OCI-LY1 (cell line): ENCODE measurements at regions not wholly inside any gene's neighbourhood (a gene's known extent, or its start where the extent isn't known, plus 50 kb on each side); places are given as distances from the start of the nearest gene placed in this dataset.

Source experiments
- H2AFZ ChIP-seq: fragments of 200-600 bp; sonication (generic), shearing (Covaris generic); 2 replicates; pipeline ENCODE4 v1.6.0; 2014; ENCODE audit warnings: antibody characterized with exemption, mild to moderate bottlenecking, low read length
- H3F3A ChIP-seq: fragments of 200-600 bp; sonication (generic), shearing (Covaris generic); 2 replicates; pipeline ENCODE4 v1.6.0; 2014; ENCODE audit warnings: mild to moderate bottlenecking, antibody characterized with exemption, low read length, moderate library complexity; ENCODE audit not compliant: insufficient read depth
- H3K27ac ChIP-seq: fragments of 200-600 bp; sonication (generic); 2 replicates; pipeline ENCODE4 v1.5.1; 2014; ENCODE audit warnings: low read length, mixed run types, mild to moderate bottlenecking, low read depth; ENCODE audit not compliant: poor library complexity, severe bottlenecking
- H3K27me3 ChIP-seq: fragments of 200-600 bp; sonication (generic); 2 replicates; pipeline ENCODE4 v1.6.0; 2014; ENCODE audit warnings: antibody characterized with exemption, mild to moderate bottlenecking, low read length, moderate library complexity; ENCODE audit not compliant: insufficient read depth
- H3K36me3 ChIP-seq: fragments of 200-600 bp; sonication (generic); 2 replicates; pipeline ENCODE4 v1.6.1; 2014; ENCODE audit warnings: mild to moderate bottlenecking, antibody characterized with exemption, low read length, moderate library complexity, mixed read lengths; ENCODE audit not compliant: insufficient read depth
- H3K4me1 ChIP-seq: fragments of 200-600 bp; sonication (generic); 2 replicates; pipeline ENCODE4 v1.5.1; 2014; ENCODE audit warnings: mild to moderate bottlenecking, low read length, moderate library complexity; ENCODE audit not compliant: insufficient read depth, severe bottlenecking
- H3K4me2 ChIP-seq: fragments of 200-600 bp; sonication (generic), shearing (Covaris generic); 2 replicates; pipeline ENCODE4 v1.6.1; 2014; ENCODE audit warnings: low read length
- H3K4me3 ChIP-seq: fragments of 200-600 bp; sonication (generic); 2 replicates; pipeline ENCODE4 v1.5.1; 2014; ENCODE audit warnings: low read length, low read depth, mild to moderate bottlenecking, mixed read lengths; ENCODE audit not compliant: poor library complexity, severe bottlenecking
- H3K79me2 ChIP-seq: fragments of 200-600 bp; shearing (Covaris generic); 2 replicates; pipeline ENCODE4 v1.6.1; 2016; ENCODE audit warnings: mixed run types, low read length, mixed read lengths; ENCODE audit not compliant: insufficient read depth
- H3K9ac ChIP-seq: fragments of 200-600 bp; sonication (generic), shearing (Covaris generic); 2 replicates; pipeline ENCODE4 v1.6.1; 2014; ENCODE audit warnings: mild to moderate bottlenecking, low read length, mixed read lengths
- H3K9me2 ChIP-seq: fragments of 200-600 bp; sonication (generic), shearing (Covaris generic); 2 replicates; pipeline ENCODE4 v1.6.1; 2014; ENCODE audit warnings: low read depth, mild to moderate bottlenecking, low read length, mixed read lengths
- H3K9me3 ChIP-seq: fragments of 200-600 bp; shearing (Covaris generic); 2 replicates; pipeline ENCODE4 v1.6.1; 2014; ENCODE audit warnings: low read length, mixed read lengths
- H4K20me1 ChIP-seq: fragments of 200-600 bp; sonication (generic), shearing (Covaris generic); 2 replicates; pipeline ENCODE4 v1.6.0; 2016; ENCODE audit warnings: mild to moderate bottlenecking, low read length; ENCODE audit not compliant: insufficient read depth
- CTCF ChIP-seq: fragments of 200-600 bp; sonication (generic), shearing (Covaris generic); IDR thresholded peaks from 2 replicates; pipeline ENCODE4 v1.5.1; 2017; ENCODE audit warnings: mild to moderate bottlenecking, antibody characterized with exemption, low read length, moderate library complexity, mixed read lengths
- EZH2 ChIP-seq: fragments of 200-600 bp; sonication (generic), shearing (Covaris generic); IDR thresholded peaks from 2 replicates; pipeline ENCODE4 v1.8.0; 2017; ENCODE audit warnings: borderline replicate concordance, mixed run types, mild to moderate bottlenecking, antibody characterized with exemption, low read length, moderate library complexity, mixed read lengths

GRCh38 chr18:21191596-21192307 is 50.3 kb upstream of the GREB1L start:
- no peaks in the 10 kb centered on the region for H3K79me2 ChIP-seq
- no peak overlapping the region for H3K9ac ChIP-seq
- no peaks in the 10 kb centered on the region for H3F3A ChIP-seq
- H3K27me3 ChIP-seq, result no peaks in the 10 kb centered on the region
- H4K20me1 ChIP-seq, result no peaks in the 10 kb centered on the region
- no peak overlapping the region for H3K4me2 ChIP-seq
- H3K9me2 ChIP-seq, result no peaks in the 10 kb centered on the region
- no peaks in the 10 kb centered on the region for H3K4me1 ChIP-seq
- no peaks in the 10 kb centered on the region for H3K9me3 ChIP-seq
- no peaks in the 10 kb centered on the region for H3K36me3 ChIP-seq
- no peak overlapping the region for H3K4me3 ChIP-seq
- TF ChIP-seq CTCF, result peak; percentile 65
- TF ChIP-seq EZH2, result no peak
- H2AFZ ChIP-seq, result no peak overlapping the region
- H3K27ac ChIP-seq, result no peak overlapping the region
